Trophoblast cell (in vitro differentiated cells and primary cell): ENCODE measurements at regions not wholly inside any gene's neighbourhood (a gene's known extent, or its start where the extent isn't known, plus 50 kb on each side); places are given as distances from the start of the nearest gene placed in this dataset.
A peak's percentile ranks its signal among the peaks of the same experiment; 100 is the strongest.

Source experiments
- DNase-seq, 2 donors: peaks; one replicate each; pipeline ENCODE4 v3.0.0-alpha.2; 2016
- H2AFZ ChIP-seq: 2 replicates; pipeline ENCODE4 v1.6.1; 2013; ENCODE audit warnings: low read length, moderate library complexity, mild to moderate bottlenecking; ENCODE audit not compliant: insufficient read depth, poor library complexity
- H2AK5ac ChIP-seq: 2 replicates; pipeline ENCODE4 v1.6.1; 2013; ENCODE audit warnings: mild to moderate bottlenecking, low read length
- H2BK120ac ChIP-seq: 2 replicates; pipeline ENCODE4 v1.6.1; 2013; ENCODE audit warnings: low read length, mild to moderate bottlenecking, moderate library complexity; ENCODE audit not compliant: insufficient read depth, poor library complexity
- H2BK12ac ChIP-seq: 2 replicates; pipeline ENCODE4 v1.6.1; 2013; ENCODE audit warnings: mild to moderate bottlenecking, low read length, moderate library complexity
- H2BK5ac ChIP-seq: 2 replicates; pipeline ENCODE4 v1.6.1; 2013; ENCODE audit warnings: low read length, low read depth, moderate library complexity, mild to moderate bottlenecking; ENCODE audit not compliant: poor library complexity
- H3K14ac ChIP-seq: 2 replicates; pipeline ENCODE4 v1.6.1; 2013; ENCODE audit warnings: mild to moderate bottlenecking, low read length
- H3K18ac ChIP-seq: 2 replicates; pipeline ENCODE4 v1.6.1; 2013; ENCODE audit warnings: mild to moderate bottlenecking, low read length
- H3K23ac ChIP-seq: 2 replicates; pipeline ENCODE4 v1.6.1; 2013; ENCODE audit warnings: low read length
- H3K27ac ChIP-seq: 2 replicates; pipeline ENCODE4 v1.5.1; 2013; ENCODE audit warnings: low read depth, mild to moderate bottlenecking, inconsistent platforms, low read length, moderate library complexity
- H3K27me3 ChIP-seq: 2 replicates; pipeline ENCODE4 v1.6.1; 2013; ENCODE audit warnings: inconsistent platforms, mild to moderate bottlenecking, low read length, moderate library complexity; ENCODE audit not compliant: insufficient read depth
- H3K36me3 ChIP-seq, 2 experiments: 1 replicate in 1 of 2; 2 replicates in 1 of 2; pipeline ENCODE4 v1.6.1; 2013; ENCODE audit warnings: low read length in 2 of 2, mild to moderate bottlenecking in 2 of 2, moderate library complexity in 1 of 2; ENCODE audit not compliant: insufficient read depth in 2 of 2, control insufficient read depth in 1 of 2
- H3K4ac ChIP-seq: 2 replicates; pipeline ENCODE4 v1.6.1; 2013; ENCODE audit warnings: low read depth, mild to moderate bottlenecking, low read length, moderate library complexity
- H3K4me1 ChIP-seq, 2 experiments: 1 replicate in 1 of 2; 2 replicates in 1 of 2; pipeline ENCODE4 v1.6.1; 2013; ENCODE audit warnings: low read length in 2 of 2, mild to moderate bottlenecking in 2 of 2, moderate library complexity in 1 of 2; ENCODE audit not compliant: insufficient read depth in 2 of 2, control insufficient read depth in 1 of 2
- H3K4me2 ChIP-seq: 2 replicates; pipeline ENCODE4 v1.6.1; 2013; ENCODE audit warnings: inconsistent platforms, mild to moderate bottlenecking, low read length, moderate library complexity
- H3K4me3 ChIP-seq: 2 replicates; pipeline ENCODE4 v1.5.1; 2013; ENCODE audit warnings: mild to moderate bottlenecking, low read depth, low read length, inconsistent platforms
- H3K79me1 ChIP-seq: one replicate; pipeline ENCODE4 v1.6.1; 2013; ENCODE audit warnings: low read length
- H3K79me2 ChIP-seq: 2 replicates; pipeline ENCODE4 v1.6.1; 2013; ENCODE audit warnings: low read length, mild to moderate bottlenecking; ENCODE audit not compliant: control insufficient read depth, insufficient read depth, poor library complexity
- H3K9ac ChIP-seq: 2 replicates; pipeline ENCODE4 v1.6.1; 2013; ENCODE audit warnings: mild to moderate bottlenecking, low read length
- H3K9me3 ChIP-seq: 2 replicates; pipeline ENCODE4 v1.6.1; 2013; ENCODE audit warnings: low read depth, mild to moderate bottlenecking, control low read depth, inconsistent platforms, low read length; ENCODE audit not compliant: insufficient read depth
- H4K12ac ChIP-seq: 2 replicates; pipeline ENCODE4 v1.6.1; 2013; ENCODE audit warnings: low read depth, mild to moderate bottlenecking, low read length, moderate library complexity
- H4K8ac ChIP-seq: 2 replicates; pipeline ENCODE4 v1.6.1; 2013; ENCODE audit warnings: low read depth, mild to moderate bottlenecking, low read length, moderate library complexity
- H4K91ac ChIP-seq: one replicate; pipeline ENCODE4 v1.6.1; 2013; ENCODE audit warnings: low read depth, mild to moderate bottlenecking, low read length, moderate library complexity
- WGBS: extraction: QIAGEN DNeasy Blood & Tissue Kit; methylation state at CpG from one replicate; pipeline ENCODE4 v1.1.7; 2013; ENCODE audit warnings: missing lambda C conversion rate; ENCODE audit not compliant: insufficient read length, insufficient coverage; ENCODE audit errors: extremely low coverage; 5-methylcytosine and 5-hydroxymethylcytosine counted together

DNA sequence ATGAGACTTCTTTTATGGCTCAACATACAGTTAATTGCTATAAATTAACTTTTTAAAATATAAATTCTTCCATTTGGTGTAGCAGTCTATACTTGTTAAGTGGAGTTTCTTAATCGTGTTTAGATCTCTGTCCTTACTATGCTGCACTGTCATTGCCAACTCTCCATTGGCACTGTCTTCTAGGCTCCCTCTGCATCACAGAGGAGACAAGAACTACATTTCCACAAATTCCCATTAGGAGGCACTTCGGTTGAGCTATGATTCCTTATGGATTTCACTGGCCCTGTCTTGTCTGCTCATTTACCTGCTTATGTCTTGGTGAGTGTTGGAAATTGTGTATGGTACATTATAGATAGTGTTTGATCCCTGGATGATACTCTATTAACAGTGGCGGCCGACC is 630.9 kb upstream of the ATXN7L3B start:
- Histone ChIP-seq H3K9me3 (no peaks in the 10 kb centered on the region), H3K79me1 (no peaks in the 10 kb centered on the region), H2AFZ (no peak overlapping the region), H3K27ac (no peak overlapping the region), H3K4ac (no peak overlapping the region), H3K27me3 (no peaks in the 10 kb centered on the region), H4K12ac (no peak overlapping the region), H3K18ac (no peak overlapping the region), H4K8ac (no peak overlapping the region), H3K79me2 (no peaks in the 10 kb centered on the region), H2AK5ac (no peak overlapping the region), H4K91ac (no peak overlapping the region), H2BK120ac (no peak overlapping the region), H3K4me3 (no peak overlapping the region), H3K23ac (no peak overlapping the region), H3K14ac (no peak overlapping the region), H3K4me1 (no peaks in the 10 kb centered on the region), H3K36me3 (no peaks in the 10 kb centered on the region), H2BK5ac (no peak overlapping the region), H3K9ac (no peak overlapping the region), H3K4me2 (no peak overlapping the region), H2BK12ac (no peak overlapping the region)
- no CpG with 5 or more reads among the region's 4 CpGs for WGBS
- no peak for DNase-seq

GRCh38 chr12:73935817-73936216 is 601.8 kb upstream of the ATXN7L3B start:
- Histone ChIP-seq H3K14ac (no peak overlapping the region), H2BK120ac (no peak overlapping the region), H3K27me3 (no peaks in the 10 kb centered on the region), H2AK5ac (no peak overlapping the region), H3K79me2 (no peaks in the 10 kb centered on the region), H4K8ac (no peak overlapping the region), H3K4me2 (no peak overlapping the region), H3K4me3 (no peak overlapping the region), H3K23ac (no peak overlapping the region), H4K12ac (no peak overlapping the region), H4K91ac (no peak overlapping the region), H2AFZ (no peak overlapping the region), H3K9me3 (no peaks in the 10 kb centered on the region), H3K18ac (no peak overlapping the region), H3K4me1 (no peaks in the 10 kb centered on the region), H3K27ac (no peak overlapping the region), H3K4ac (no peak overlapping the region), H2BK5ac (no peak overlapping the region), H3K36me3 (no peaks in the 10 kb centered on the region), H3K9ac (no peak overlapping the region), H2BK12ac (no peak overlapping the region), H3K79me1 (no peaks in the 10 kb centered on the region)
- no CpG with 5 or more reads among the region's 1 CpG for WGBS
- DNase-seq, result peak in 1 of 2 donors; percentile 23

GRCh38 chr12:73947326-73948026 is 590.2 kb upstream of the ATXN7L3B start:
- no peak overlapping the region for H3K4ac ChIP-seq
- no peak overlapping the region for H4K8ac ChIP-seq
- no peak overlapping the region for H3K4me3 ChIP-seq
- no peak overlapping the region for H3K18ac ChIP-seq
- H3K79me2 ChIP-seq, result no peaks in the 10 kb centered on the region
- no peaks in the 10 kb centered on the region for H3K36me3 ChIP-seq
- no peak overlapping the region for H3K27ac ChIP-seq
- H3K23ac ChIP-seq, result no peak overlapping the region
- H3K14ac ChIP-seq, result no peak overlapping the region
- H4K91ac ChIP-seq, result no peak overlapping the region
- no peak overlapping the region for H2AK5ac ChIP-seq
- no peak overlapping the region for H3K4me2 ChIP-seq
- H3K9me3 ChIP-seq, result no peaks in the 10 kb centered on the region
- H2BK120ac ChIP-seq, result no peak overlapping the region
- H3K4me1 ChIP-seq, result no peaks in the 10 kb centered on the region
- no peak overlapping the region for H2AFZ ChIP-seq
- H3K79me1 ChIP-seq, result no peaks in the 10 kb centered on the region
- no peak for DNase-seq
- H3K27me3 ChIP-seq, result no peaks in the 10 kb centered on the region
- no CpG with 5 or more reads among the region's 8 CpGs for WGBS
- no peak overlapping the region for H2BK5ac ChIP-seq
- H3K9ac ChIP-seq, result no peak overlapping the region
- H4K12ac ChIP-seq, result no peak overlapping the region
- no peak overlapping the region for H2BK12ac ChIP-seq

DNA sequence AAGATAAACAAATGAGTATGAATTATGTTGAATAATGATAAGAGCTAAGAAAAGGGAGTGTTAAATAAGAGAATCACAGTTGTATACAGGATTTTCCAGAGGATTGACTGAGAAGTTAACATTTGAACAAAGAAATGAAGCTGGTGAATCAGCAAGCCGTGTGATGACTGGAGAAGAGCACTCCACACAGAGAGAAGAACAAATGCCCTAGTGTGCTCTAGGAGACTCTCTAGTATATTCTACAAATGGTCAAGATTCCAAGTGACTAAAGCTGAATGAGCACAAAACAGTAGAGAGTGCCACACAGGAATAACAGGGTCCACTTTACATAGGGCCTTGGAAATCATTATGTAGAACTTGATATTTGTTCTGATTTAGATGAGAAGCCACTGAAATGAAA is 587.1 kb upstream of the ATXN7L3B start:
- DNase-seq, result no peak

More for the DNA sequence above, 587.1 kb upstream of the ATXN7L3B start:
- no peak overlapping the region for H2AK5ac ChIP-seq
- no peaks in the 10 kb centered on the region for H3K36me3 ChIP-seq
- H3K27me3 ChIP-seq, result no peaks in the 10 kb centered on the region
- no peak overlapping the region for H4K91ac ChIP-seq
- no peak overlapping the region for H3K14ac ChIP-seq
- H2BK12ac ChIP-seq, result no peak overlapping the region
- H3K4me2 ChIP-seq, result no peak overlapping the region
- H2BK120ac ChIP-seq, result no peak overlapping the region
- no peaks in the 10 kb centered on the region for H3K4me1 ChIP-seq
- H3K18ac ChIP-seq, result no peak overlapping the region
- no peak overlapping the region for H3K23ac ChIP-seq
- no peak overlapping the region for H2BK5ac ChIP-seq
- no peaks in the 10 kb centered on the region for H3K79me2 ChIP-seq
- no peak overlapping the region for H3K4me3 ChIP-seq
- no peaks in the 10 kb centered on the region for H3K79me1 ChIP-seq
- WGBS, result no CpG with 5 or more reads among the region's 1 CpG
- H3K9ac ChIP-seq, result no peak overlapping the region
- H4K8ac ChIP-seq, result no peak overlapping the region
- no peak overlapping the region for H3K4ac ChIP-seq
- no peak overlapping the region for H2AFZ ChIP-seq
- no peaks in the 10 kb centered on the region for H3K9me3 ChIP-seq
- H4K12ac ChIP-seq, result no peak overlapping the region
- H3K27ac ChIP-seq, result no peak overlapping the region
